ENCODE measurements at regions not wholly inside any gene's neighbourhood (a gene's known extent, or its start where the extent isn't known, plus 50 kb on each side); places are given as distances from the start of the nearest gene placed in this dataset.
"Not testable (repeated sequence)": the region's sequence is repeated elsewhere in the genome, so short reads cannot be mapped to it uniquely, and the experiment has no call there.

- no peak overlapping the region for H3K4me3 ChIP-seq (ENCODE audit: low read depth, low read length)
- H3K36me3 ChIP-seq (replicated peaks), result no peaks in the 10 kb centered on the region
- H3K27ac ChIP-seq, result no peak overlapping the region
- in situ Hi-C loops (cut with HindIII; ENCODE audit: low pct_ligation_motif_present, low sequenced_read_pairs), result no loop called here
- no peak for TF ChIP-seq CTCF (IDR thresholded peaks at IDR 0.05; ENCODE audit: low read depth, low read length, missing control alignments)
- H3K27me3 ChIP-seq (replicated peaks), result no peaks in the 10 kb centered on the region
- no peak for DNase-seq
These were observed 1106.0 kb downstream of the RPIA start for GRCh38 chr2:89797320-89798038.

- H3K27ac ChIP-seq; in situ Hi-C loops (cut with HindIII; ENCODE audit: low pct_ligation_motif_present, low sequenced_read_pairs); H3K36me3 ChIP-seq (replicated peaks); DNase-seq; H3K4me3 ChIP-seq (ENCODE audit: low read depth, low read length); H3K27me3 ChIP-seq (replicated peaks): not testable (repeated sequence)
These were observed 1109.7 kb downstream of the RPIA start for GRCh38 chr2:89801207-89801606.

- DNase-seq; in situ Hi-C loops (cut with HindIII; ENCODE audit: low pct_ligation_motif_present, low sequenced_read_pairs); H3K36me3 ChIP-seq (replicated peaks); H3K27me3 ChIP-seq (replicated peaks); H3K4me3 ChIP-seq (ENCODE audit: low read depth, low read length); H3K27ac ChIP-seq: not testable (repeated sequence)
These were observed 1114.9 kb downstream of the RPIA start for GRCh38 chr2:89806363-89806762.

- Histone ChIP-seq H3K27ac (no peak overlapping the region), H3K36me3 (replicated peaks) (no peaks in the 10 kb centered on the region), H3K4me3 (ENCODE audit: low read depth, low read length) (no peak overlapping the region), H3K27me3 (replicated peaks) (no peaks in the 10 kb centered on the region)
- in situ Hi-C loops (cut with HindIII; ENCODE audit: low pct_ligation_motif_present, low sequenced_read_pairs), result no loop called here
- no peak for TF ChIP-seq CTCF (IDR thresholded peaks at IDR 0.05; ENCODE audit: low read depth, low read length, missing control alignments)
- DNase-seq, result no peak
These were observed 1119.8 kb downstream of the RPIA start for GRCh38 chr2:89811295-89811694.

- DNase-seq; H3K36me3 ChIP-seq (replicated peaks); H3K27ac ChIP-seq; H3K27me3 ChIP-seq (replicated peaks); H3K4me3 ChIP-seq (ENCODE audit: low read depth, low read length); in situ Hi-C loops (cut with HindIII; ENCODE audit: low pct_ligation_motif_present, low sequenced_read_pairs): not testable (repeated sequence)
These were observed 1120.4 kb downstream of the RPIA start for GRCh38 chr2:89811910-89812309.

GRCh38 chr2:89814359-89814758 is 1122.9 kb downstream of the RPIA start:
- H3K4me3 ChIP-seq (ENCODE audit: low read depth, low read length); DNase-seq; in situ Hi-C loops (cut with HindIII; ENCODE audit: low pct_ligation_motif_present, low sequenced_read_pairs); H3K36me3 ChIP-seq (replicated peaks); H3K27me3 ChIP-seq (replicated peaks); H3K27ac ChIP-seq: not testable (repeated sequence)

GRCh38 chr2:89818873-89819272 is 1127.4 kb downstream of the RPIA start:
- no peak for TF ChIP-seq CTCF (IDR thresholded peaks at IDR 0.05; ENCODE audit: low read depth, low read length, missing control alignments)
- Histone ChIP-seq H3K27me3 (replicated peaks) (no peaks in the 10 kb centered on the region), H3K4me3 (ENCODE audit: low read depth, low read length) (no peak overlapping the region), H3K36me3 (replicated peaks) (no peaks in the 10 kb centered on the region), H3K27ac (no peak overlapping the region)
- in situ Hi-C loops (cut with HindIII; ENCODE audit: low pct_ligation_motif_present, low sequenced_read_pairs), result no loop called here
- no peak for DNase-seq

- no peak for TF ChIP-seq CTCF (IDR thresholded peaks at IDR 0.05; ENCODE audit: low read depth, low read length, missing control alignments)
- Histone ChIP-seq H3K4me3 (ENCODE audit: low read depth, low read length) (no peak overlapping the region), H3K36me3 (replicated peaks) (no peaks in the 10 kb centered on the region), H3K27ac (no peak overlapping the region), H3K27me3 (replicated peaks) (no peaks in the 10 kb centered on the region)
- no peak for DNase-seq
- in situ Hi-C loops (cut with HindIII; ENCODE audit: low pct_ligation_motif_present, low sequenced_read_pairs), result no loop called here
These were observed 1128.3 kb downstream of the RPIA start for GRCh38 chr2:89819809-89820208.

All from brain microvascular endothelial cell (primary cell).